Right forelimb (tissue), 1 donor: ENCODE measurements at regions not wholly inside any gene's neighbourhood (a gene's known extent, or its start where the extent isn't known, plus 50 kb on each side); places are given as distances from the start of the nearest gene placed in this dataset.

Experiments
- DNase-seq: peaks from one replicate; pipeline ENCODE4 v3.0.0-alpha.2; 2018

DNA sequence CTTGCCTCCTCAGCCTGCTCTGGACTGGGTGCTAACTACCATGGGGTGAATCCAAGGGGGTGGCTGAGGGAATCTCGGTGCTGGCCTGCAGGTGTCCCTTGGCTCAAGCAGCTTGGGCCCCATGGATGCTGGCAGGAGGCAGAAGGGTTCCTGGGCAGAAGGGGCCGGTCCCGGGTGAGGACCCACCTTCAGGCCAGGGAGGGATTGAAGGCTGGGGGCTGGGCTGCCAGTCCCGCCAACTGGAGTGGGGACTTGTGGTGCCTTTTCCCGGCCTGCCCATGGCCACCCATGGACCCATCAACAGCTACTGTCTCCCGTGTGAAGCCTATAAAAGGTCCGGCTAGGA, 550.1 kb downstream of the SLC6A15 start:
- no peak for DNase-seq

GRCh38 chr12:84361651-84362551, 550.7 kb downstream of the SLC6A15 start:
- no peak for DNase-seq

DNA sequence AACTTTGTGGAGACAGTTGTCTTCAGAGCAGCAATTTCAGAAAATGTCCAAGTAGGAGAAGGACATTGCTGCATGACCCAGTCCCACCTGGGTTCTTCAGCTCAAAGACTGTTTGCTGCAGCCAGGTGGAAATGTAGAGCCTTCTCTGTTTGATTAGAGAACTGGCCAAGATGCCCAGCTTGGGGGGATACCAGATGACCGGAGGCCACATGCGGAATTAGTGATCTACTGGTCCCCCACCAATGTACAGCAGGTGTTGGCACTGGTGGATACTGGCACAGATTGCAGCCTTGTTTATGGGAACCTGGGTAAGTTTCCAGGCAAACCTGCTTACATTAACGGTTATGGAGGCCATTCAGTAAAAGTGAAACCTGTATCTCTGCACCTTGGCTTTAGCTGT, 555.3 kb downstream of the SLC6A15 start:
- no peak for DNase-seq

GRCh38 chr12:84356224-84356623, 556.4 kb downstream of the SLC6A15 start:
- no peak for DNase-seq

DNA sequence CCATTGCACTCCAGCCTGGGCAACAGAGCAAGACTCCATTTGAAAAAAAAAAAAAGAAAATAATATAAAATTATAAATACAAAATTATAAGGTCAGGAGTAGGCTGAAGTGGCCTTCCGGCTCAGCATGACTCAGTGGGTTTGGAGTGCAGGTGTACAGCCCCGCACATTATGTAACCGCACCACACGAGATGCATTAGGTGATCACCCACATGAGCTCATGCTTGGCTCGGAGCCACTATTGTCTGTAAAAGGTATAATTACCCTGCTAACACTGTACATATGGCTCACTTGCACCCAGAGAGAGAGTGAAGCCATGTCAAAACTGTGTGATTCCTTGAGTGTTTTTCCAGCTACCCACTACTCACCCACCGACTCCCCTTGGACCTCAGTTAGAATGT, 557.0 kb downstream of the SLC6A15 start:
- DNase-seq, result no peak

DNA sequence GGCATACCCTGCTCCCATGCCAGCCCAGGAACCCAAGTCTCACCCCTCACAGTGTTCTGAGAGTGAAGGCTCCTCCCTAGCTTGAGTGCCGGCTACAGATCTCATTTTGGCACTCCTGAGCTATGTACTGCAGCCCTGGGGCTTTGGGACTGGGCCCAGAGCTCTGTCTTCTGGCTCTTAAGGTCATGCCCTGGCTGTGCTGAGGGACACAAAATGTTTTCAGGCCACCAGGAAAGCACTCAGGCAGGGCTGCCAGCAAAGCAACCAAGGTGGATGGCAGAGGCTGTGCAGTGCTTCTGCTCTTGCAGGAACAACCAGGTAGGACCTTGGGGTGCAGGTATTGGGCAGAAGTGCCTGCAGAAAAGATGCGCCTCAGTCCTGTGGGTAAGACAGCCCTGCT, 564.0 kb downstream of the SLC6A15 start:
- DNase-seq, result no peak

DNA sequence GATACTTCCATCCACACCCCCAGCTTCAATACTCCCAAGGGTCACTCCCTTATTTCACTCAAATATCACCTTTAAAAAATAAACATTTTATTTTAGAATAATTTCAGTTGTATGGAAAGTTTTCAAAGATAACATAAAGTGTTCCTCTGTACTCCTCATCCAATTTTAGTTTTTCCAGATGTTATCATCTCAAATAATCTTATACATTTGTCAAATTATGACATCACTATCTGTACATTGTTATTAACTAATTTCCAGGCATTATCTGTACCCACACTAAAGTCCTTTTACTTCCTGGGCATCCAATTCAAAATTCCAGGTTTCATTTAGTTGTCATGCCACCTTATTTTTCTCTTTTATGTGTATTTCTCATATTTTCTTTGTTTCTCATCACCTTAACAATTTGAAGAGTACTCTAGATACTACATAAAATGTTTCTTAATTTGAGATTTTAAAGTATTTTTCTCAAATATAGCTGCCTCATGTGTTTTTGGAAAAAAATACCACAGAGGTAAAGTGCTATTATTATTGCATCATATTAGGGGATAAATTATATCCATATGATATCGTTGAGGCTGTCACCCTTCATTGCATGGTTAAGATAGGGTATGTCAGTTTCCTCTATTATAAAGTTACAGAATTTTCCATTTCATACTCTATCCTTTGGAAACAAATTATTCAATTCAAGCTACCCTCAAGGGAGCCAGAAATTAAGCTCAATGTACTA, 571.0 kb downstream of the SLC6A15 start:
- no peak for DNase-seq

DNA sequence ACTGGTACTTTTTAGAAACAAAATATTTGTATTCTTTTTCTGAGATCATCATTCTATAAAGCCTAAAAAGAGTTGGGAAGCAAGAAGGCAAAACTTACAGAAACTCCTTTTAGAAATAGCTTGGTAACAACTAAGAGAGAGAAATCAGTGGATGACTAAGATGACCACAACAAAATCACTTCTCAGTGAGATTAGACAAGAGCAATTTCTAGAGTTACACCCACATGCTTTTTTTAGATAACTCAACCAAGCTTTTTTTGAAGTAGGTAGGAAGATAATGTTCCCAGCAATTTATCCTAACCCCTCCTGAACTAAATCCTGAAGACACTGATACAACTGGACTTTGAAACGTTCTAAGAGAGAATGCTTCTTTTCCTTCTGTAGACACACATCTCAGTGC, 576.4 kb downstream of the SLC6A15 start:
- no peak for DNase-seq

GRCh38 chr12:84329938-84330337, 582.7 kb downstream of the SLC6A15 start:
- DNase-seq, result no peak

DNA sequence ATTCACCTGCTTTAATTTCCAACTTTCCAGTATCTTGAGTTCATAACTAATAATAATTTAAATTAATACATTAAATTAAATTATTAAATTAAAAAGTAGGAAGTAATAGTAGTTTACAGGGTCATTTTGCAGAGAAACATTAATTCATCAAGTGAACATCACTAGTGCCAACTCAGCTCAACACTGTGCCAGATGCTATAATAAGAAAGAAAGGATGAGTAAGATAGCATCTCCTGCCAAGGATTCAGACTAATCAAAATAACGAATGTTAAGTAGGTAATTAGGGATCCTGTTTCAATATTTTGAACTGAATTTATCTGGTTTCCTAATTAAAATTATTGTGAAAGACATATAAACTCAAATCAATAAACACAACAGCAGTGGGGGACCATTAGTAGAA, 596.7 kb downstream of the SLC6A15 start:
- DNase-seq, result no peak

- no peak for DNase-seq
Observed at GRCh38 chr12:84313323-84313675, 599.3 kb downstream of the SLC6A15 start.

DNA sequence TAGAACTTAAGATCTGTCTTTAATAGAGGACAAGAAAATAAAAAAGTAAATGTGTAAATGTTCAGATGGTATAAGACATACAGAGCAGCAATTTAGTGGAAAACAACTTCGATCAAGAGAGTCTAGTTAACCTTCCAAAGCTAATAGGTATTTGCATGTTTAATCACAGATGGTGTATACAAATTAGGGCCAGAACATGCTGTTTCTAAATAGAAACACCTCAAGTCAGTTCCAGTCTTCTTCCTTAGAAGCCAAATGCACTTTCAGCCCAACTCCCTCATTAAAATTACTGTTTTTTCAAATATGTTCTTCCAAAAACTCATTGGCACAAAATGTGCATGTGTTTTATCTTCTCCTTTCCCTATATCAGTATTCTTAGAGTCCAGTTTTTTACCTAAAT, 604.4 kb downstream of the SLC6A15 start:
- DNase-seq, result no peak

- DNase-seq, result no peak
Observed at GRCh38 chr12:84305144-84305543, 607.5 kb downstream of the SLC6A15 start.

DNA sequence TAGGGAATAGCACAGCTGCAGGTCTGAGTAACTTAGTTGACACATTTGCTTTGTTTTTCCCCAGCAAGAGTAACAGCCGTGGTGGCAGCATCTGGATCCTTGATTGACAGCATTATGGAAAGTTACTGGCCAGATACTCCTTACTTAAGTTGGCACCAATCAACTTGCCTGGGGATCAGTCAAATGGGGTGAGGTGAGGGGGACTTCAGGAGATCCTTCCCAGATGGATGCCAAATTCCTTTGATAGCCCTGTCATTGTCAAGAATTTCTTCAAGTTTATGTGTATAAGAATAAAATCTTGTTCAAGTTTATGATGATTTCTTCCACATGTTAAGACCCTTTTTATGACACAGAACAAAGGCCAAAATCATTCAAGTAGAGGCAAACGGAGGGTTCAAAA, 618.4 kb downstream of the SLC6A15 start:
- DNase-seq, result no peak

- DNase-seq, result no peak
Observed at GRCh38 chr12:84290168-84290567, 622.4 kb downstream of the SLC6A15 start.

DNA sequence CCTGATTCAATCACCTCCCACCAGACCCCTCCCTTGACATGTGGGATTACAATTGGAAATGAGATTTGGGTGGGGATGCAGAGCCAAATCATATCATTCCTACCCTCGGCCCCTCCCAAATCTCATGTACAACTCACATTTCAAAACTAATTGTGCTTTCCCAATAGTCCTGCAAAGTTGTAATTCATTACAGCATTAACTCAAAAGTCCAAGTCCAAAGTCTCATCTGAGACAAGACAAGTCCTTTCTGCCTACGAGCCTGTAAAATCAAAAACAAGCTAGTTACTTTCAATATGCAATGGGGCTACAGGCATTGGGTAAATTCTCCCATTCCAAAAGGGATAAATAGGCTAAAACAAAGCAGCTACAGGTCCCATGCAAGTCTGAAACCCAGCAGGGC, 634.6 kb downstream of the SLC6A15 start:
- DNase-seq, result no peak

DNA sequence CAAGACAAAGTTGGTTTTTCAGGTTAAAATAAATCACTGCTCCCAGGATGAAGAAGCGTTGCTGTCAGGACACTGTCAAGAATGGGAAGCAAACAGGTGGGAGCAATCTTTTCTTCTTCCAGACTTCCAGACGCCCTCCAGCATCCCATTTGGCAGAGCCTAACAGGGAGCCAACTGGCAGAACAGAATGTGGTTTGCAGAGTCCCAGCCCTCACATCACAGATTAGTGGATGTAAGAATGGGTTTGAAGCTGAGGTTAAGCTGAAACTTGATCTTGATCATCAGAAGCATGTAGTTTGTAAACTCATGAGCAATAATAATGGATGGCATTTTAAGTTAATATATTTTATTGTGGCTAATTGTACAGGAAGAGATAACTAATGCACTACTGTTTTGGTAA, 636.4 kb downstream of the SLC6A15 start:
- no peak for DNase-seq

GRCh38 chr12:84272324-84272723, 640.3 kb downstream of the SLC6A15 start:
- no peak for DNase-seq

GRCh38 chr12:84270470-84271140, 642.0 kb downstream of the SLC6A15 start:
- no peak for DNase-seq

DNA sequence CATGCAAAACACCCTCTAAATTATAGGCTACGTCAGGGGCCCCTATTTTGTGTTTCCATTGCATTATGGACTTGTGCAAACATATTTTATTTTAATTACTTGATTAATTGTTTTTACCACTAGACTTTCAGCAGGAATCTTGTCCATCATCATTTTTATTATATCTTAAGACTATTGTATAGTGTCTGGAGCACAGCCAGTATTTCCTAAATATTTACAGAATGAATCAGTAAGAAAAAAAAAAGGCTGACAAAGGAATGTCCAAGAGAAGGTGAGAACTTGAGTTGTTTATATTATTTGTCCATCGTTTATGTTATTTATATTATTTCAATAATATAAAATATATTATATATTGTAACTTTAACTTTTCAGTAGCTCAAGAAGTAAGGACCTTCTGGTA, 664.7 kb downstream of the SLC6A15 start:
- no peak for DNase-seq

DNA sequence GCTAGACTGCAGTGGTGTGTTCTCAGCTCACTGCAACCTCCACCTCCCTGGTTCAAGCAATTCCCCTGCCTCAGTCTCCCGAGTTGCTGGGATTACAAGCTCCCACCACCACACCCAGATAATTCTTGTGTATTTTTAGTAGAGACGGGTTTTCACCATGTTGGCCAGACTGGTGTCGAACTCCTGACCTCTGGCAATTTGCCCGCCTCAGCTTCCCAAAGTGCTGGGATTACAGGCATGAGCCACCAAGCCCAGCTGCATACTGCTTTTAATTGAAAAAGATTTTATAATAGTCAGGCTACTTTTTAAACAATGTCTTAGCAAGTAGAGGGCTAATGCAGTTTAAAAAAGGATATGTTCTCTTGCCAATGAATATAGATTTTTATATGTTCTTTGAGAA, 668.9 kb downstream of the SLC6A15 start:
- DNase-seq, result no peak

DNA sequence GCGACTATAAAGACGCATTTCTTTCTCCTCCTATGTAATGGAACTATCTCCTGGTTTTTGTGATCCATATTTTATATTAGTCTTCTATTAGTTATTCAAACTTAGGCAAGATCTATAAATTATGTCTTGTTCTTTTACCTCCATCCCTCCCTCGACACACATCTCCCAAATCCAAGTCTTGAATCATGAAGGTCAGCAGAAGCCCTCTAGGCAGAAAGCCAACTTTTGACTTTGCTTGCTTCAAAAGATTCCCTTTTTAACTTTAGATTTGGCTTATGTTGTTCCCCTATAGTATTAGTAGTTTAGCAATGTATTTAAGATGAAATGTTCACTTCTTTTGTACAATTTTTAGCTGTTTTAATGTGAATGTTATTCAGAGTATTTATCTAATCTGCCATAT, 689.8 kb downstream of the SLC6A15 start:
- no peak for DNase-seq

- no peak for DNase-seq
Observed at GRCh38 chr12:84218406-84218805, 694.2 kb downstream of the SLC6A15 start.

- DNase-seq, result no peak
Observed at GRCh38 chr12:84201976-84202375, 710.6 kb downstream of the SLC6A15 start.
